T1000 (cell line): ENCODE measurements at regions not wholly inside any gene's neighbourhood (a gene's known extent, or its start where the extent isn't known, plus 50 kb on each side); places are given as distances from the start of the nearest gene placed in this dataset.
"Not testable (repeated sequence)": the region's sequence is repeated elsewhere in the genome, so short reads cannot be mapped to it uniquely, and the experiment has no call there.

Experiments
- DNase-seq: peaks from one replicate; lab custom pipeline; 2025; ENCODE audit warnings: mixed read lengths; lab: John Stamatoyannopoulos, UW

GRCh38 chr3:70631716-70632307, 319.4 kb upstream of the MDFIC2 start:
- DNase-seq = no peak

DNA sequence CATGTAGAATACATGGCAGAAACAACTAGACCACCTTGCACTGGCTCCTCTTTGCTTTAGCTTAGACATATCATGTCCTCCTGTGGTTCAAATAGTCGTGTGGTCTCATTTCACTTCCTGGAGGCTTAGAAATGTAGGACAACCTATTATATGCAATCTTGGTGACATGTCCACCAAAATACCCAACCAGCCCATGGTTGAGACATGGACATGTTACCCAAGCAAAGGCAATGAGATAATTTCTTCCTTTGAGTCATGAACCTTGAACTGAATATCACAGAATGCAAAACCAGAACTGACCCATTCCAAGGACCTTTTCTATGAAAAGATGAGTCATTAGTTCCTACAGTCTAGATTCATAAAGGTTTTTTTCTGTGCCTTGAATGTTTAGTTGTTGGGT, 309.0 kb upstream of the MDFIC2 start:
- no peak for DNase-seq

DNA sequence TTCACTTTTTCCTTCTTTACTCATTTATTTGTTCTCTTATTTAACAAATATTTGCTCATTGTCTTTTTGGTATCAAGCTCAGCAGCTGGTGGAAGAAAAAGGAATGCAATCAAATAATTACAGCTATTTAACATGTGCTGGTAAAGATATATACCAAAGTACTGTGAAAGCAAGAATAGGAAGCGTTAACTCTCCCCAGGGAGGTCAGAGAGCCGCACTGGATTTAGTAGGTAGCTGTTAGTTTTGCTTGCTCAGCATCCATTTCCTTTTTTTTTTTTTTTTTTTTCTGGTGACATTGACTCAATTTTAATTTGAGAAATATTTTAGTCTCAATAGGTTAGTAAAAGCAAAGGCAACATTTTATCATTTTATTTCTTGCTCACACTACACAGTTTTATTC, 308.5 kb upstream of the MDFIC2 start:
- DNase-seq = no peak

- no peak for DNase-seq
Observed at GRCh38 chr3:70620367-70620766, 307.9 kb upstream of the MDFIC2 start.

DNA sequence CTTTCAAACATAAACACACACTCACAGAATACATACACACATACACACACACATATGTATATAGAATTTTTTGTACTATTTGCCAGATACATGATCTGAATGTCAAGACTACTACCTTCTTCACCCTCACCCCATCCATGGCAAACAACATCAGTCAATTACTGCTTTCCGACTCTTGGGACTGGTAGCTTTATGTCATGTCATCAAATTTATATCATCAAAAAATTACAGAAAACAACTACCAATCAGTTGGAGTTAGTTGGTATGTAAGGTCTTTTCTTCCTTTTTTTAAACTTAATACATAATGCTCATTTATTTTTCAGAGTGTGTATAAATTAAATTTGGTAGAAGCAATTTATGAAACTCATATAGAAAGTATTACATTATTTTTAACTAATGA, 305.7 kb upstream of the MDFIC2 start:
- DNase-seq = no peak

- not testable (repeated sequence) for DNase-seq
Observed at GRCh38 chr3:70617349-70617748, 304.9 kb upstream of the MDFIC2 start.

- DNase-seq = no peak
Observed at GRCh38 chr3:70615286-70615685, 302.8 kb upstream of the MDFIC2 start.

- no peak for DNase-seq
Observed at GRCh38 chr3:70614111-70614510, 301.7 kb upstream of the MDFIC2 start.

GRCh38 chr3:70612920-70613319, 300.5 kb upstream of the MDFIC2 start:
- DNase-seq = no peak

GRCh38 chr3:70611667-70612277, 299.3 kb upstream of the MDFIC2 start:
- not testable (repeated sequence) for DNase-seq

- no peak for DNase-seq
Observed at GRCh38 chr3:70608434-70608833, 296.0 kb upstream of the MDFIC2 start.

GRCh38 chr3:70607469-70607868, 295.0 kb upstream of the MDFIC2 start:
- DNase-seq = no peak

DNA sequence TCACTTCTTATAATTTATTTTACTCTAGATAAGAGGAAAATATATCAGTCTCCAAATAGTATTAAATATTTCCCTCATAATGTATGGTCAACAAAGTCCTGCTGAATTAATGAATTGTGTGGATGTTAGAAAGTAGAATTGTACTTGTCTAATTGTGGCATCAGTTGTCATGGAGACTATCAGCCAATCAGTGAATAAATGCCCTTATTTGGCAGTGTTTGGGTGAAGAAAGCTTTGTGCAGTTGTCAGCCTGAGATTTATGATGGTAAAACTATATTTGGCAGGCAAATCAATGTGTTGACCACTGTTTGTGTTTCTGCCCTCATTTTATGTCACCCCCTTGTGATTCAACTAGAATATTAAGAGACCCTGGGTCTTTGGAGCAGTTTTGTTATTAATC, 293.6 kb upstream of the MDFIC2 start:
- DNase-seq = no peak

- DNase-seq = no peak
Observed at GRCh38 chr3:70603103-70603502, 290.7 kb upstream of the MDFIC2 start.

GRCh38 chr3:70597312-70597711, 284.9 kb upstream of the MDFIC2 start:
- no peak for DNase-seq

DNA sequence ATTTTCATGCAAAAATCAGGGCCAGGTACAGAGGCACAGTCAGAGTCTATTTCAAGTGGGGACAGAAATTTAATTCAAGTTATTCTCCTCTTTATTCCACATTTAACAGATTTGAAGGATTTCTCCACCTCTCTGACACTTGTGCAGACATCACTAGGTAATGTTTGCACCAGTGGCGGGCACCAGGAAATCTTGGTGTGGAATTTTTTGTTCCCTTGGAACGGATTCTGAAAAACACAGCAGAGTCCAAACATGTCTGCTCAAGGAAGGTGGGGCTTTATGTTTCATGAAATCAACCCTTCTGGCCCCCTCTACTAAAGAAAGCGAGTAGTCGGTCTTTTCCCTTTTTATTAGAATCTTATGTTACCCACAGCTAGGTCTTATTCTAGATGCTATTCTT, 271.2 kb upstream of the MDFIC2 start:
- no peak for DNase-seq

DNA sequence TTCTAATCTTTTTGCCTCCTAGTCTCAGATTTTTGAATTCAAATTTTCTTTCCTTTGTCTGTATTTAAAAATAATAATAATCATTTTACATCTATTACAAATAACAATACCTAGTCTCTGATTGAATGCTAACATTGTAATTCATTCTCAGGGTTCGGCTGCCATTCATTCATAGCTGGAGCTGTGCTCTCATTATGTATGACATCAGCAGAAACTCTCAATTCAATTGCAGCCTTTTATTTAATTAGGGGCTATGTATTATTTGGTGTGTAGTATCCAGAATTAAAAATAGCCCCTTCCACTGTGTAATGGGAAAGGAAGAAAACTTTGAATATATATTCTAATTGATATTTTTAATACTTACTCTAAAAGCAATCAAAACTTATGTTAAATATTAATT, 270.4 kb upstream of the MDFIC2 start:
- no peak for DNase-seq

DNA sequence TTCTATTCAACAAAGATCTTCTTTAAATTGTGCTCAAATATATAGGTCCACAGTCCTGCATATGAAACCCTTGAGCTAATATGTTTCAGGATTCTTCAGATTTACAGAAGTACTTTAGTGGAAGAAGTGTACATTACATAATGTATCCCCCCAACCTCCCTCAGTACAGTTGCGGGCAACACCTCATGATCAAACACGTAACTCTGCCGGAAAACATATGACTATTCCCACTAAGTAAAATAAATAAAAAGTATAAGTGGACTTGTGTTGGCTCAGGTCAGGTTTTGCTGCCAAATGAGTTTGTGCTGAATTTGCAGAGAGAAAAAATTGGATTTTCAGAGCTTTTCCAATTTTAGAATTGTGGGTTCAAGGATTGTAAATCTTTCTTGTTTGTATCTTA, 267.6 kb upstream of the MDFIC2 start:
- DNase-seq = no peak

GRCh38 chr3:70571696-70572095, 259.3 kb upstream of the MDFIC2 start:
- DNase-seq = no peak

- no peak for DNase-seq
Observed at GRCh38 chr3:70570584-70570983, 258.1 kb upstream of the MDFIC2 start.

DNA sequence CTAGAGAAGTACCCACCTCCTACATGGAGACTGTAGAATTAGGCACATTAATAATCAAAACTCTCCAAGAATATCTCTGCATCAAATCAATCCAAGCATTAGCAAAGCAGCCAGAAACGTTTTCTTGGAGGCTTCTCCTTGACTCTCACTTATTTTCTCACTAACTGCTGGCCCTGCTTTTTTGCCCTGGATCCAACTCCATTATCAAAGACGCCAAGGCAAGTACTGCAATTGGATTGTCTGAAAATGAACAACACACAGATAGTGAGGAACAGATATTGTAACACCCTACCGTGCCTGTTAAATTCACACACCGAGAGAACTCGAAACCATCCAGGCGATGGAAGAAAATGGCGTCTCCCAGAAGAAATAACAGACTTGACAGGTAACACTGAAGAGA, 256.2 kb upstream of the MDFIC2 start:
- no peak for DNase-seq

GRCh38 chr3:70565861-70566260, 253.4 kb upstream of the MDFIC2 start:
- no peak for DNase-seq

GRCh38 chr3:70564552-70564951, 252.1 kb upstream of the MDFIC2 start:
- no peak for DNase-seq

GRCh38 chr3:70561796-70562195, 249.4 kb upstream of the MDFIC2 start:
- no peak for DNase-seq
